CD4-positive, alpha-beta memory T cell (primary cell): ENCODE measurements at regions not wholly inside any gene's neighbourhood (a gene's known extent, or its start where the extent isn't known, plus 50 kb on each side); places are given as distances from the start of the nearest gene placed in this dataset.

Experiments used
- CTCF ChIA-PET: fragments of 350-600 bp; sonication (Branson Sonifier 250); formaldehyde crosslinking; loops from one replicate; lab custom pipeline; 2021; ENCODE audit warnings: inconsistent platforms; ENCODE audit not compliant: partially characterized antibody; lab: Charles Lee
- POLR2A ChIA-PET: fragments of 350-600 bp; sonication (Branson Sonifier 250); formaldehyde crosslinking; loops from one replicate; lab custom pipeline; 2021; ENCODE audit not compliant: partially characterized antibody; lab: Charles Lee
- DNase-seq, 5 donors: peaks; one replicate each; pipeline versions ENCODE4 v3.0.0 to v3.0.0-alpha.2; 2020 to 2022; ENCODE audit warnings: mixed read lengths in 1 of 5
- H3K27ac ChIP-seq: one replicate; pipeline ENCODE4 v1.7.0; 2013; ENCODE audit warnings: low read depth, low read length
- H3K27me3 ChIP-seq: 2 replicates; pipeline ENCODE4 v1.7.0; 2013; ENCODE audit warnings: mild to moderate bottlenecking, low read length, moderate library complexity; ENCODE audit not compliant: insufficient read depth
- H3K36me3 ChIP-seq: 2 replicates; pipeline ENCODE4 v1.7.0; 2013; ENCODE audit warnings: mild to moderate bottlenecking, low read length, moderate library complexity; ENCODE audit not compliant: insufficient read depth
- H3K4me1 ChIP-seq: 2 replicates; pipeline ENCODE4 v1.7.0; 2013; ENCODE audit warnings: mild to moderate bottlenecking, low read length, moderate library complexity; ENCODE audit not compliant: insufficient read depth
- H3K4me3 ChIP-seq, 2 donors: one replicate each; pipeline ENCODE4 v1.7.0; 2013; ENCODE audit warnings: low read length in 2 of 2, mild to moderate bottlenecking in 1 of 2
- H3K9me3 ChIP-seq, 2 donors: one replicate each; pipeline ENCODE4 v1.7.0; 2013; ENCODE audit warnings: low read length in 2 of 2, control low read depth in 1 of 2; ENCODE audit not compliant: control insufficient read depth in 1 of 2
- H3K27ac Mint-ChIP-seq, 7 donors: one replicate each; pipeline ENCODE4 v1.8.0; 2020 to 2021; ENCODE audit warnings: mixed read lengths in 7 of 7, mild to moderate bottlenecking in 6 of 7, inconsistent platforms in 3 of 7, moderate library complexity in 3 of 7
- H3K27me3 Mint-ChIP-seq, 2 donors: one replicate each; pipeline ENCODE4 v1.8.0; 2020 to 2021; ENCODE audit warnings: mixed read lengths in 2 of 2
- H3K36me3 Mint-ChIP-seq, 2 donors: one replicate each; pipeline ENCODE4 v1.8.0; 2020 to 2021; ENCODE audit warnings: mixed read lengths in 2 of 2, inconsistent platforms in 1 of 2, mild to moderate bottlenecking in 1 of 2
- H3K4me1 Mint-ChIP-seq, 4 donors: one replicate each; pipeline ENCODE4 v1.8.0; 2020 to 2021; ENCODE audit warnings: mixed read lengths in 4 of 4, mild to moderate bottlenecking in 1 of 4
- H3K4me3 Mint-ChIP-seq, 8 donors: one replicate each; pipeline ENCODE4 v1.8.0; 2020 to 2021; ENCODE audit warnings: mixed read lengths in 8 of 8, mild to moderate bottlenecking in 7 of 8, moderate library complexity in 6 of 8, inconsistent platforms in 3 of 8
- H3K9me3 Mint-ChIP-seq, 8 donors: one replicate each; pipeline ENCODE4 v1.8.0; 2020 to 2021; ENCODE audit warnings: mixed read lengths in 8 of 8, mild to moderate bottlenecking in 5 of 8, inconsistent platforms in 3 of 8, moderate library complexity in 1 of 8
- intact Hi-C: fragments of 100-400 bp; cut with micrococcal nuclease; formaldehyde crosslinking; loops from one replicate; pipeline ENCODE4 v1.15.1; 2023

DNA sequence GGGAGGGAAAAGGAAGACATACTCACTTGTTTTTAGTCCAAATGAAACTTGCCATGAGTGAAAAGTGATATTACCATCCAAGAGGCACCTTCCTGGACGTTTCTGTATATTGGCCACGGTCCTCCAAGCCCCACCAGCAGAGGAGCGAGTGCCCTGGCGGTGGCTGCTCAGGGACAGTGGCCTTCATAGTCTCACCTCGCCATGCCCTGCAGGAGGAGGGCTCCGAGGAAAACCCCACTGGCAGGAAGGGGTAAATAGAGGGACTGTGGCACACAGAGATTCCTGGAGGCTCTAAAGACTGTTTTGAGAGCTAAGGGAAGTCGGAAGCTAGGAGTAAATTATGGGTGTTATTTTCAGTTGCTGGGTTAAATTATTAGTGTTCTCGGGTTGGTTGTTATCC is 98.4 kb upstream of the UBL3 start:
- no peaks in the 10 kb centered on the region for H3K9me3 ChIP-seq
- Mint-ChIP-seq H3K4me1 (peaks cover 7 to 28% (median 14%) of the 10 kb centered on the region in 4 donors), H3K27me3 (no peaks in the 10 kb centered on the region), H3K4me3 (no peak overlapping the region), H3K9me3 (no peaks in the 10 kb centered on the region), H3K36me3 (peaks cover 6 to 14% of the 10 kb centered on the region in 2 donors), H3K27ac (peak overlapping the region in 1 of 7 donors; percentile 68)
- no peak overlapping the region for H3K27ac ChIP-seq
- intact Hi-C loops: no loop called here
- H3K36me3 ChIP-seq: no peaks in the 10 kb centered on the region
- no peak overlapping the region for H3K4me3 ChIP-seq
- no peak for DNase-seq
- ChIA-PET CTCF (interaction anchor here (3.4 kb wide), 1 partner anchor 11 kb away, joined by 23 read pairs; no protein-coding TSS in a partner anchor), POLR2A (no interaction called here)
- peaks cover 25% of the 10 kb centered on the region for H3K4me1 ChIP-seq
- no peaks in the 10 kb centered on the region for H3K27me3 ChIP-seq

DNA sequence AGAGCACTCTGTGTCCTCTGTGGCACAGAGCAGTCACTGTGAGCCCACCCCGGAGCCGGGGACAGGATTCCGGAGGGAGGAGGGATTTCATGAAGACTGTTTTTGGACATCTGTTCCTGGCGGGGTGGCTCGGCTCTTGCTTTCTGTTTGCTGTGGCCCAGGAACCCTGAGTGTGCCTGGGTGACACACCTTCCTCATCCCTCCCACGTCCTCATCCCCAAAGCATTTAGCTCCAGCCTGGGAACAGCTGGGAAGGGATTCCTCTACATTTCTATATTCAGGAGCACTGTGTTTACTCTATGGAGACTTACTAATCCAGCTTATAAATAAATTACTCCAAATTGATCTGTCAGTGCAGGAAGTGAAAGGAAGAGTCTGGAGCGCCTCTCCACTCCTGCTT is 97.8 kb upstream of the UBL3 start:
- Mint-ChIP-seq H3K4me3 (no peak overlapping the region), H3K27me3 (no peaks in the 10 kb centered on the region), H3K9me3 (no peaks in the 10 kb centered on the region), H3K27ac (peak overlapping the region in 3 of 7 donors; percentile 22 to 31 (median 22)), H3K36me3 (peaks cover 11 to 19% of the 10 kb centered on the region in 2 donors), H3K4me1 (peaks cover 8 to 29% (median 14%) of the 10 kb centered on the region in 4 donors)
- Histone ChIP-seq H3K27me3 (no peaks in the 10 kb centered on the region), H3K27ac (no peak overlapping the region), H3K4me1 (peaks cover 25% of the 10 kb centered on the region), H3K36me3 (no peaks in the 10 kb centered on the region), H3K9me3 (no peaks in the 10 kb centered on the region), H3K4me3 (no peak overlapping the region)
- CTCF ChIA-PET: interaction anchor here (3.4 kb wide), 1 partner anchor 10 kb away, joined by 23 read pairs; no protein-coding TSS in a partner anchor
- intact Hi-C loops: no loop called here
- POLR2A ChIA-PET: interaction anchor here (0.9 kb wide), 1 partner anchor 13 kb away, joined by 3 read pairs; no protein-coding TSS in a partner anchor
- DNase-seq: no peak

DNA sequence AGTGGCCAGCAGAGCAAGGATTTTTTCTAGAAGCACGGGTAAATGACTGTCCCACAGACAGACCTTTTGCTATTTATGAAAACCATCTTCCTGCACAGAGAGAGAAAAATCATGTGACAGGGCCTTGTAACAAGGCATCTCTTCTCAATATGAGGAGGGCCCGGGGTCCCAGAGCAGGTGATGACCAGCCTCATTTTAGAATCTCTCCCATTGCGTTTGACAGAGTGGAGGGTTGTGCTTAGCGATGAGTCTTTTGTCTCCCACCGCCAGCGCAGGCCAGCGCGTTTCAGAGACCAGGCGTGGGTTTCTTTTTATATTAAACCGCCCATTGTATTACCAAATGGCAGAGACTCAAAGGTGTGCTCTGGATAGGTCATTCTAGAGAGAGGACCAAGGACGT is 97.4 kb upstream of the UBL3 start:
- Mint-ChIP-seq H3K9me3 (no peaks in the 10 kb centered on the region), H3K4me1 (peaks cover 12 to 33% (median 18%) of the 10 kb centered on the region in 4 donors), H3K36me3 (peaks cover 14 to 22% of the 10 kb centered on the region in 2 donors), H3K4me3 (peak overlapping the region in 1 of 8 donors; percentile 24), H3K27me3 (no peaks in the 10 kb centered on the region), H3K27ac (peak overlapping the region in 4 of 7 donors; percentile 12 to 31 (median 17))
- Histone ChIP-seq H3K9me3 (no peaks in the 10 kb centered on the region), H3K4me3 (no peak overlapping the region), H3K27me3 (no peaks in the 10 kb centered on the region), H3K27ac (no peak overlapping the region), H3K4me1 (peaks cover 24% of the 10 kb centered on the region), H3K36me3 (no peaks in the 10 kb centered on the region)
- intact Hi-C loops: no loop called here
- ChIA-PET CTCF (interaction anchor here (3.4 kb wide), 1 partner anchor 10 kb away, joined by 23 read pairs; no protein-coding TSS in a partner anchor), POLR2A (interaction anchor here (0.9 kb wide), 1 partner anchor 12 kb away, joined by 3 read pairs; no protein-coding TSS in a partner anchor)
- DNase-seq: no peak

DNA sequence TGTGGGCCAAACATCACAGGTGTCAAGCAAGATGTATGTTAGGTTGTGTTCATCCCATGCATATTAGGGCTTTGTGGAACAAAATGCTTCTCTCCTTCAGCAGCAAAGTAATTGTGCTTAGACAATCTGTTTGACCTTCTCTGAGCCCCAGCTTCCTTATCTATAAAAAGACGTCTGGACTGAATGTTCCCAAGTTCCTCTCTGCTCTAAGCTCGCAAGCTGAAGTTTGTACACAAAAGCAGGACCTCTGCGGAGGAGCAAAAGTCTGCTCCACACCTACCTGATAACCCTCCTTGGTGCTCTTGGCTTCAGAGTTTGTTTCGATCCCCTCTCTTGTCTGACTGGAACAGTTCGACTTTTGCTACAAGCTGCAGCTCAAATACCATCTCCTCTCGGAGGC is 95.7 kb upstream of the UBL3 start:
- H3K27ac Mint-ChIP-seq: peak overlapping the region in 1 of 7 donors; percentile 1
- CTCF ChIA-PET: interaction anchor here (1.0 to 2.1 kb wide), 3 partner anchors 104 to 175 kb away, joined by 3 to 5 read pairs (median 3); no protein-coding TSS in a partner anchor

DNA sequence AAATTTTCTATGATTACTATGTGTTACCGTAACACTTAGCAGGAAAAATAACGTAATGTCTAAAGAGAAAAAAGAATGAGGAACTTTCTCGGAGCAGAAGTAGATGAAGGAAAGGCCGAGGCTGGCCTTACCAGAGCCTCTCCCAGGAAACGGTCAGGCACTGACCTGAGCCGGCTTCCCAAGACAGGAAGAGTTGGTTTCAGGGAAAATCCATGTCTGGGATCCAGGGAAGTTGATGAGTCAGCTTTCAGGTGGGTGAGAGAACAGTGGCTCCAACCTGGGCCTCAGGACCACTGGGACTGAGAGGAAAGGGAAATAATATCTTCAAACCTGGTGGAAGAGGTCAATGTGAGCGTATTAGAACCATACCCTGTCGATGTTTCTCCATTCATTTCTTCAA is 93.3 kb upstream of the UBL3 start:
- Mint-ChIP-seq H3K27me3 (no peaks in the 10 kb centered on the region), H3K4me3 (peak overlapping the region in 1 of 8 donors; percentile 32), H3K9me3 (no peaks in the 10 kb centered on the region), H3K4me1 (peaks cover 31 to 62% (median 44%) of the 10 kb centered on the region in 4 donors), H3K36me3 (peaks cover 18 to 56% of the 10 kb centered on the region in 2 donors), H3K27ac (peak overlapping the region in 3 of 7 donors; percentile 38 to 77 (median 70))
- Histone ChIP-seq H3K4me1 (peaks cover 44% of the 10 kb centered on the region), H3K27ac (no peak overlapping the region), H3K36me3 (no peaks in the 10 kb centered on the region), H3K9me3 (no peaks in the 10 kb centered on the region), H3K4me3 (no peak overlapping the region), H3K27me3 (no peaks in the 10 kb centered on the region)
- CTCF ChIA-PET: no interaction called here
- DNase-seq: no peak
- intact Hi-C loops: no loop called here
- POLR2A ChIA-PET: no interaction called here

More for the DNA sequence above, 95.7 kb upstream of the UBL3 start:
- H3K4me3 Mint-ChIP-seq: no peak overlapping the region
- Histone ChIP-seq H3K27me3 (no peaks in the 10 kb centered on the region), H3K27ac (no peak overlapping the region), H3K36me3 (no peaks in the 10 kb centered on the region), H3K4me1 (peaks cover 28% of the 10 kb centered on the region), H3K9me3 (no peaks in the 10 kb centered on the region), H3K4me3 (no peak overlapping the region)
- no peaks in the 10 kb centered on the region for H3K9me3 Mint-ChIP-seq
- H3K4me1 Mint-ChIP-seq: peaks cover 18 to 43% (median 32%) of the 10 kb centered on the region in 4 donors
- DNase-seq: no peak
- POLR2A ChIA-PET: interaction anchor here (1.0 kb wide), 1 partner anchor 10 kb away, joined by 3 read pairs; no protein-coding TSS in a partner anchor
- intact Hi-C loops: no loop called here
- H3K27me3 Mint-ChIP-seq: no peaks in the 10 kb centered on the region
- H3K36me3 Mint-ChIP-seq: peaks cover 18 to 38% of the 10 kb centered on the region in 2 donors

DNA sequence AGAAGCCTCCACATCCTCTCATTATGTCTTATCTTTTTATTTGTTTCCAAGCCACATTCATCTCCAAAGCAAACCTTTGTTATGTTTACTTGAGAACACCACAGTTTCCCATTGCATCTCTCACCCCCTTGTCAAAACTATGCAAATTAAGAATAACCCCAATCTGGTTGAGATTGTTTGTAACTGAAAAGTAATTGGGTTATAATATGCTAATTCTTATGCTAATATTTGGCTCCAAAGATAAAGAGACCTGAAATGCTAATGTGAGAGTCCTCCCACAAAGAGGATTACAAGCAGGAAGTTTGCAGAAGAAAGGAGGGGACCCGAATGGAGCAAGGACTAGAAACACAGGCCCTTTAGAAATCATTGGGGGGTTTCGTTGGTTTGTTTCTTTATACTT is 92.9 kb upstream of the UBL3 start:
- H3K27me3 Mint-ChIP-seq: no peaks in the 10 kb centered on the region
- peak overlapping the region in 5 of 7 donors; percentile 25 to 77 (median 66) for H3K27ac Mint-ChIP-seq
- peaks cover 18 to 56% of the 10 kb centered on the region in 2 donors for H3K36me3 Mint-ChIP-seq
- Histone ChIP-seq H3K27ac (no peak overlapping the region), H3K4me1 (peaks cover 48% of the 10 kb centered on the region), H3K4me3 (no peak overlapping the region), H3K27me3 (no peaks in the 10 kb centered on the region), H3K36me3 (no peaks in the 10 kb centered on the region), H3K9me3 (no peaks in the 10 kb centered on the region)
- DNase-seq: no peak
- POLR2A ChIA-PET: interaction anchor here (10.2 kb wide), 1 partner anchor 14 kb away, joined by 247 read pairs; no protein-coding TSS in a partner anchor
- CTCF ChIA-PET: interaction anchor here (2.7 to 12.7 kb wide), 3 partner anchors 11 to 169 kb away, joined by 9 to 258 read pairs (median 231); no protein-coding TSS in a partner anchor
- intact Hi-C loops: no loop called here
- H3K4me1 Mint-ChIP-seq: peaks cover 32 to 66% (median 47%) of the 10 kb centered on the region in 4 donors
- peak overlapping the region in 2 of 8 donors; percentile 25 to 32 for H3K4me3 Mint-ChIP-seq
- H3K9me3 Mint-ChIP-seq: no peaks in the 10 kb centered on the region

DNA sequence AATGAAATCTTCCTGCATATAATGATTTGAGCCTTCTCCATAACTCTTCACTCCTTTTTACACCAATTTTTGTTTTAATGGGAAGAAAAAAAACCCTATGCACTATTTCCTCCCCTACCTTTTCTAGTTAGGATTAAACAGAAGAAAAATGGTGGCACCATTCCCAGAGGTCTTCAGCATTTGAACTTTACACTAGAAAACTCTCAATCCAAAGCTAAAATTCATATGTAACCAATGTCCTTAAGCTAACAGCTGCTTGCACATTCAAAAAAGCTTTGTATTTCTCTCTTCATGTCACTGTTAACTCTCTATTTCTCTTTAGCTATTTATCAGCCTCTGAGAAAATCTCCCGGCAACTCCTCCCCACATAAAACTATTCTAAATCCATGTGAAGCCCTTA is 90.3 kb upstream of the UBL3 start:
- peak overlapping the region in 1 of 8 donors; percentile 18 for H3K4me3 Mint-ChIP-seq
- POLR2A ChIA-PET: interaction anchor here (0.7 to 10.2 kb wide), 7 partner anchors 15 to 207 kb away, joined by 3 to 247 read pairs (median 3); partner anchors contain the start of gene UBL3
- H3K36me3 Mint-ChIP-seq: peaks cover 20 to 55% of the 10 kb centered on the region in 2 donors
- H3K27ac Mint-ChIP-seq: peak overlapping the region in 6 of 7 donors; percentile 17 to 97 (median 62)
- Histone ChIP-seq H3K36me3 (no peaks in the 10 kb centered on the region), H3K4me3 (no peak overlapping the region), H3K27ac (no peak overlapping the region), H3K27me3 (no peaks in the 10 kb centered on the region), H3K9me3 (no peaks in the 10 kb centered on the region), H3K4me1 (peaks cover 73% of the 10 kb centered on the region)
- H3K27me3 Mint-ChIP-seq: no peaks in the 10 kb centered on the region
- CTCF ChIA-PET: interaction anchor here (1.3 to 12.7 kb wide), 6 partner anchors 9 to 172 kb away, joined by 3 to 258 read pairs (median 16); no protein-coding TSS in a partner anchor
- intact Hi-C loops: no loop called here
- DNase-seq: no peak
- H3K9me3 Mint-ChIP-seq: no peaks in the 10 kb centered on the region
- peaks cover 52 to 83% (median 69%) of the 10 kb centered on the region in 4 donors for H3K4me1 Mint-ChIP-seq
